ENCODE measurements at regions not wholly inside any gene's neighbourhood (a gene's known extent, or its start where the extent isn't known, plus 50 kb on each side); places are given as distances from the start of the nearest gene placed in this dataset.

DNA sequence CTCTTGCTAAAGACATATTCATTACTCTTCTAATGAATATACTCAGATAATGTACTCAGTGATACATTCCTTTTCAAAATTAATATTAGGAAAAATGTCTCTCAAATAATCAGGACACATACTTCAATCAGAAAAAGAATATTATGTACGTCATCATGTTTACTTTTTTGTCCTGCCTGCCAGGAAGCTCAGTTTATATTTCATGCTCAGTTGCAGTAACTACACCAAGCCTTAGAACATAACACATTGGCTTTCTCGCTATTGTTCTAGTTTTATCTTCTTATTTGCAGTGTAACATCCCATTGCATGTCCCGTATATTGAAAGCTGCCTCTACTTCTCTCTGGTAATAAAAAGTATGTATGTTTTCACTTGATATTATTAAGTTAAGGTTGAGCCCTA is 181.5 kb upstream of the LPP start:
- no peaks in the 10 kb centered on the region for H3K36me3 ChIP-seq
- DNase-seq = no peak
- no peak for ATAC-seq
- no peaks in the 10 kb centered on the region for H3K9me3 ChIP-seq
- H3K4me1 ChIP-seq = peaks cover 5% of the 10 kb centered on the region
- intact Hi-C loops (cut with DNase I) = no loop called here
- H3K27ac ChIP-seq = no peak overlapping the region
- H3K4me3 ChIP-seq = no peak overlapping the region
- TF ChIP-seq, protein P1, sequence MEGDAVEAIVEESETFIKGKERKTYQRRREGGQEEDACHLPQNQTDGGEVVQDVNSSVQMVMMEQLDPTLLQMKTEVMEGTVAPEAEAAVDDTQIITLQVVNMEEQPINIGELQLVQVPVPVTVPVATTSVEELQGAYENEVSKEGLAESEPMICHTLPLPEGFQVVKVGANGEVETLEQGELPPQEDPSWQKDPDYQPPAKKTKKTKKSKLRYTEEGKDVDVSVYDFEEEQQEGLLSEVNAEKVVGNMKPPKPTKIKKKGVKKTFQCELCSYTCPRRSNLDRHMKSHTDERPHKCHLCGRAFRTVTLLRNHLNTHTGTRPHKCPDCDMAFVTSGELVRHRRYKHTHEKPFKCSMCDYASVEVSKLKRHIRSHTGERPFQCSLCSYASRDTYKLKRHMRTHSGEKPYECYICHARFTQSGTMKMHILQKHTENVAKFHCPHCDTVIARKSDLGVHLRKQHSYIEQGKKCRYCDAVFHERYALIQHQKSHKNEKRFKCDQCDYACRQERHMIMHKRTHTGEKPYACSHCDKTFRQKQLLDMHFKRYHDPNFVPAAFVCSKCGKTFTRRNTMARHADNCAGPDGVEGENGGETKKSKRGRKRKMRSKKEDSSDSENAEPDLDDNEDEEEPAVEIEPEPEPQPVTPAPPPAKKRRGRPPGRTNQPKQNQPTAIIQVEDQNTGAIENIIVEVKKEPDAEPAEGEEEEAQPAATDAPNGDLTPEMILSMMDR (IDR thresholded peaks at IDR 0.05) = no peak
- no peaks in the 10 kb centered on the region for H3K27me3 ChIP-seq (ENCODE audit: low read depth)

DNA sequence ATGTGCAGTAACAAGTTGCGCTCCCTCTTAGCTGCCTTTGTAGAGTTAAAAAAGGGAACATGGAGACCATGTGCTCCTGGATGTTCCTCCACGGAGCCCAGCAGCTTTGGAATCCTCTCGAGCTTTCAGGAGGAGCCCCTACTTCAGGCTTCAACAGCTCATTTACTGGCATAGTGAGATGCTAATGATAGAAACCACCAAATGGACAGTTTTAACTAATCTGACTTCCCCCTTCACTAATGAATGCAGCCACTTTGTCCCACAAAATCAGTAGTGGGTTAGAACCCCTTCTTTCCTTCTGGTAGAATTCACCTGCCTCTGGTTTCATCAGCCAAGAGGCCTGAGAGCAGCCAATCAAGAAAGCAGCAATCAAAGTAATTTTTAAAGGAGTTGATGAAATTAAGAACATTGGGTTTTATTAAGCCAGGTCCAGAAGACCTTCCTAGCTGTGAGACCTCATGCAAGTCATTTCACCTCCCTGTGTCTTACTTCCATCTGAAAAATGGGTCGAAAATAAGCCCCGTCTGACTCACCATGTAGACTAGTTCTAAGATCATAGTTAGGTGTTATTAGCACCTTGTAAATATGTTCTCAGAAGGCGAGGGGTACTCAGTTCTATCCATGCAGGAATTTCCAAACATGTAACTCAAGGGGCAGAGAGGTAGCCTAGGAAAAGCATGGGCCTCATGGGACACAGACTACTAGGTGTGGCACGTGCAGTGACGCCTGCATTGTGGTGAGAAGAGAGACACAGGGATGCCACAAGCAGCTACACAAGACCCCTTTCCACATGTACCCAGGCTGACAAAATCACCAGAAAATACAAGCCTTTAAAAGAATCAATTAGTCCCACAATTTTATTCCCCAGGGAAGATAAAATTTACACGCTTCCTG is 179.7 kb upstream of the LPP start:
- intact Hi-C loops (cut with DNase I) = no loop called here
- ATAC-seq = no peak
- TF ChIP-seq, protein P1 (IDR thresholded peaks at IDR 0.05) = peak; percentile 12
- H3K4me3 ChIP-seq = no peak overlapping the region
- H3K27ac ChIP-seq = no peak overlapping the region
- H3K36me3 ChIP-seq = no peaks in the 10 kb centered on the region
- no peaks in the 10 kb centered on the region for H3K27me3 ChIP-seq (ENCODE audit: low read depth)
- H3K9me3 ChIP-seq = no peaks in the 10 kb centered on the region
- no peaks in the 10 kb centered on the region for H3K4me1 ChIP-seq
- no peak for DNase-seq

DNA sequence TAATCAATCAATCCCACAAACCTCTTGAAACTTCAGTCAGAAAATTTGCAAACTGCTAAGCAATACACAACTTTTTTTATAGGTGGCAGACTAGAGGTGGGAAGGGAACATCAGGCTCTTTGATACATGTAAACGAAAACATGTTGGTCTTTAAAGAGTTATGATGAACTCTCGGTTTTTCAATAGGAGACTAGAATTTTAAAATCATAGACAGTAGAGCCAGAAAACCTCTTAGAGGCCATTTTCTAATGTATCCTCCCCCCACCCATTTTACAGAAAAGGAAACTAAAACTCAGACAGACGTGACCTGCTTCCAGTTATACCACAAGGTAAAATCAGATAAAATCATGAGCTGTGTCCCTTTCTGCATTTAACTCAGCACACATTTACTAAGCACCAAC is 179.1 kb upstream of the LPP start:
- TF ChIP-seq, protein P1 (IDR thresholded peaks at IDR 0.05) = no peak
- no peaks in the 10 kb centered on the region for H3K4me1 ChIP-seq
- no peak overlapping the region for H3K27ac ChIP-seq
- intact Hi-C loops (cut with DNase I) = no loop called here
- no peak overlapping the region for H3K4me3 ChIP-seq
- H3K27me3 ChIP-seq (ENCODE audit: low read depth) = no peaks in the 10 kb centered on the region
- H3K36me3 ChIP-seq = no peaks in the 10 kb centered on the region
- H3K9me3 ChIP-seq = no peaks in the 10 kb centered on the region
- DNase-seq (no peak), ATAC-seq (no peak)

- no peaks in the 10 kb centered on the region for H3K4me1 ChIP-seq
- H3K27ac ChIP-seq = no peak overlapping the region
- DNase-seq (no peak), ATAC-seq (peak in 1 of 2 donors; percentile 55)
- no peak overlapping the region for H3K4me3 ChIP-seq
- no peaks in the 10 kb centered on the region for H3K27me3 ChIP-seq (ENCODE audit: low read depth)
- no peaks in the 10 kb centered on the region for H3K36me3 ChIP-seq
- TF ChIP-seq, protein P1 (IDR thresholded peaks at IDR 0.05) = no peak
- intact Hi-C loops (cut with DNase I) = no loop called here
- no peaks in the 10 kb centered on the region for H3K9me3 ChIP-seq
Measured at GRCh38 chr3:187975561-187976364, 178.2 kb upstream of the LPP start.

DNA sequence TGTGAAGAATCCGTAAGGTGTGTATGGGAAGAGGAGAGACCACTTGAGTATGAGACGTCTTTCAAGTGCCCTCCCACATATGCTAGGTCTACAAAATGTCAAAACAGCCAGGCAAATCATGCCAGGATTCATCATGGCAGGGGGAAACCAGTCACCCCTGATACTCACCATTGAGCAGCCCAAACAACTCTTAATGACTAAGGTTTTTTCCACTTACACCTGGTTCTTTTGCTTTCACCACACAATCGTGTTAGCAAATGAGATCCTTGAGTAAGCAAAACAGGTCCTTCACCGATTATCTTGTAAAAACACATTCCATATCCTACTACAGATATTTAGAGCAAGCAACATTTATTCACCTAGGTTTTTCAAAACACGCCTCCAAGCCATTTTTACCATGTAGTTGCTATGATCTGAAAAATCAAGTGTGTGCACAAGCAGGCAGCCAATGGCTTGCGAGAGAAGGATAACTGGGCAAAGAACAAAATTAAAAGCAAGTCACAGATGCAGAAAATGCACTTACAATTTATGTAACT is 177.5 kb upstream of the LPP start:
- ATAC-seq = peak in 1 of 2 donors; percentile 18
- Histone ChIP-seq H3K27ac (no peak overlapping the region), H3K9me3 (no peaks in the 10 kb centered on the region), H3K36me3 (no peaks in the 10 kb centered on the region), H3K27me3 (ENCODE audit: low read depth) (no peaks in the 10 kb centered on the region), H3K4me1 (no peaks in the 10 kb centered on the region), H3K4me3 (no peak overlapping the region)
- intact Hi-C loops (cut with DNase I) = no loop called here
- TF ChIP-seq, protein P1 (IDR thresholded peaks at IDR 0.05) = no peak
- no peak for DNase-seq

Data from lower lobe of right lung (tissue), 2 donors.